Activated naive CD8-positive, alpha-beta T cell treated with anti-CD3 and anti-CD28 coated beads, Interleukin-2, amount 50 U/mL, for 24 hours (primary cell): ENCODE measurements at regions not wholly inside any gene's neighbourhood (a gene's known extent, or its start where the extent isn't known, plus 50 kb on each side); places are given as distances from the start of the nearest gene placed in this dataset.

Source experiments
- ATAC-seq: fragments of 150-1000 bp; cut with Tn5 transposase; one replicate; pipeline ENCODE4 v1.10.0; 2021
- DNase-seq: peaks from one replicate; pipeline ENCODE4 v3.0.0; 2021
- H3K27ac Mint-ChIP-seq: one replicate; pipeline ENCODE4 v1.8.0; 2021; ENCODE audit warnings: mild to moderate bottlenecking, mixed read lengths
- H3K27me3 Mint-ChIP-seq: one replicate; pipeline ENCODE4 v1.8.0; 2021; ENCODE audit warnings: mixed read lengths
- H3K36me3 Mint-ChIP-seq: one replicate; pipeline ENCODE4 v1.8.0; 2021; ENCODE audit warnings: low read depth, mixed read lengths
- H3K4me1 Mint-ChIP-seq: one replicate; pipeline ENCODE4 v1.8.0; 2021; ENCODE audit warnings: mixed read lengths
- H3K4me3 Mint-ChIP-seq: one replicate; pipeline ENCODE4 v1.8.0; 2021; ENCODE audit warnings: mild to moderate bottlenecking, moderate library complexity, mixed read lengths
- H3K9me3 Mint-ChIP-seq: one replicate; pipeline ENCODE4 v1.8.0; 2021; ENCODE audit warnings: mixed read lengths

DNA sequence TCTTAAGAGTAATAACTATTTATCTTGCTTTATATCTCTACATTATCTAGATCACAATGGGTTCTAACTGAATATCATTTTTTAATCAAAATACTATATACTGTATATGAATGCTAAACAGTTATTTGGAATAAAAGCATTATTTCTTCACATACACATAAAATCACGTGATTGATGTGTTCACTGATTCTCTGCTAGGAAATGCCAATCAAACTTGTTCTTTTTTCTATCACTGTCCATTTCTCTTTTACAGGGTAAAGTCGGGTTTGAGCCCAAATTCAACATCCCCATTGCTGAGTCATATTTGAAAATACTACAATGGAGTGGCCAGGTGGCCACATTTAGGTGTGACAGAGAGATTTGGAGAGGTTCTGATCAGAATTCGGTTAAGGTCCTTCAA lies 1114.0 kb upstream of the PIK3C3 start:
- no peaks in the 10 kb centered on the region for H3K4me1 Mint-ChIP-seq
- no peaks in the 10 kb centered on the region for H3K27me3 Mint-ChIP-seq

DNA sequence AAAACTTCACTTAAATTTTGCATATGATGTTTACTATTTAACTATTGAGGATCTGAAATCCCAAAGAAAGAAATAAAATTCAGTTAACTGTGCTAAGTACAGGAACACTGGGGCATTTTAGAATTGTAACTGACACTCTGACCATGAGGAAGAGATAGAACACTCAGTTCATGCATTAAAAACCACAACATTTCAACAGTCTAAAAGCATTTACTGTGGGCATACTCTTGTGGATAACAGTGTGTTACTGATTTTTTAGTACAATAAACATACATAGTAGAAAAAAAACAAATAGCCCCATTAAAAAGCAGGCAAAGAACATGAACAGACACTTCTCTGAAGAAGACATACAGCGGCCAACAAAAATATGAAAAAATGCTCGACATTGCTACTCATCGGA lies 1122.7 kb upstream of the PIK3C3 start:
- DNase-seq (no peak), ATAC-seq (no peak)
- Mint-ChIP-seq H3K4me3 (no peak overlapping the region), H3K4me1 (no peaks in the 10 kb centered on the region), H3K27ac (no peak overlapping the region), H3K36me3 (no peaks in the 10 kb centered on the region), H3K9me3 (no peaks in the 10 kb centered on the region), H3K27me3 (no peaks in the 10 kb centered on the region)

More for the DNA sequence above, 1114.0 kb upstream of the PIK3C3 start:
- Mint-ChIP-seq H3K27ac (no peak overlapping the region), H3K9me3 (peaks cover 15% of the 10 kb centered on the region), H3K4me3 (no peak overlapping the region), H3K36me3 (no peaks in the 10 kb centered on the region)
- ATAC-seq = no peak
- DNase-seq = no peak

- ATAC-seq = no peak
- Mint-ChIP-seq H3K36me3 (no peaks in the 10 kb centered on the region), H3K9me3 (peaks cover 5% of the 10 kb centered on the region), H3K4me3 (no peak overlapping the region), H3K27me3 (no peaks in the 10 kb centered on the region), H3K4me1 (no peaks in the 10 kb centered on the region), H3K27ac (no peak overlapping the region)
- no peak for DNase-seq
Observed at GRCh38 chr18:40824291-40824690, 1130.7 kb upstream of the PIK3C3 start.

DNA sequence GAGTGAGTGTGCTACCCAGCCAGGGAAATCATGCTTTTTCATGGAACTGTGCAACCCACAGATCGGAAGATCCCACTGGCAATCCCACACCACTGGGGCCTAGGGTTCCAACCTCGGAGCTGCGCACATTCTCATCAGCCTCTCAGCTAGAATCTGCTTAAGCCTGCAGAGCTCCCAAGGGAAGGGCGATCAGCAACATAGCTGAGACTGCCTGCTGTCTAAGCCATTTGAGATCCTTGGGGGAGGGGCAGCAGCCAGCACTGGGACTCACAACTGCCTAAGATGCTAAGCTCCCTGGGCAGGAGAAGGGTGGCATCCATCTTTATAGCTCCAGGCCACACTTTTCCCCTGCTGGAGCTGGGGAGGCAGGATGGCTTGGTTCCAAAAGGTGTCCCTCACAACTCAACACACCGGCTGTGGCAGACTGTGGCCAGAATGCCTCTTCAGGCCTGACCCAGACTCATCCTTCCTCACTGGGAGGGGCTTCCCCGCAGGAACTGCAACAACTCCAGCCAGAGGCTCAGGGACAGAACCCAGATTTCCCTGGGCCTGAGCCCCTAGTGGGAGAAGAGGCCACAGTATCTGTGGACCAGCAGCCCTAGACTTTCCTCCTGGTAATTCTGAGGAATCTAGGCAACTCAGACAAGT lies 1133.3 kb upstream of the PIK3C3 start:
- H3K4me3 Mint-ChIP-seq = no peak overlapping the region
- DNase-seq = no peak
- no peak for ATAC-seq
- no peaks in the 10 kb centered on the region for H3K27me3 Mint-ChIP-seq
- no peak overlapping the region for H3K27ac Mint-ChIP-seq
- H3K9me3 Mint-ChIP-seq = peaks cover 9% of the 10 kb centered on the region
- H3K36me3 Mint-ChIP-seq = no peaks in the 10 kb centered on the region
- no peaks in the 10 kb centered on the region for H3K4me1 Mint-ChIP-seq

DNA sequence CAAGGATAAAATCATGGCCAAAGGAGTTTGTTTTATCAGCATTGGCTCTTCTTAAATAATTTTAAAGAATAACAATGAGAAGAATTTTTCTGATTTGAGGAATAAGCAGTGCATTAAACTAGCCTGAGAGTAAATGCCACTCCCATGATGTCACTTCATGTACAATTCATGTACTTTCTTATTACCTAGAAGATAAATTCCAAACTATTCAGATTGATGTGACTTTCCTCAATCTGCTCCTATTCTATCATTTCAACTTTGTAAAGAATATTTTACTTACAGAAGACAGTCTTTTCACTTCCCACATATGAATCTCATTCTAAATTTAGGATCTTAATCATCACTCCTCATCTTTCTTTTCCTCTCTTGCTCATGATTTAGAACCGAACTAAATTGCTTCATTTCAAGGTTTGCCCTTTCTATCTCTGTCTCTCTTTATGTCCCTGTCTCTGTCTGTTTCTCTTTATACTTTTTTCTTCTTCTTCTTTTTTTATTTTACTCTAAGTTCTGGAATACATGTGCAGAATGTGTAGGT lies 1142.0 kb upstream of the PIK3C3 start:
- Mint-ChIP-seq H3K9me3 (no peaks in the 10 kb centered on the region), H3K27me3 (no peaks in the 10 kb centered on the region), H3K27ac (no peak overlapping the region)

GRCh38 chr18:40810372-40810771 lies 1144.7 kb upstream of the PIK3C3 start:
- no peaks in the 10 kb centered on the region for H3K4me1 Mint-ChIP-seq
- no peaks in the 10 kb centered on the region for H3K27me3 Mint-ChIP-seq
- ATAC-seq (no peak), DNase-seq (no peak)
- H3K36me3 Mint-ChIP-seq = no peaks in the 10 kb centered on the region
- no peaks in the 10 kb centered on the region for H3K9me3 Mint-ChIP-seq
- H3K27ac Mint-ChIP-seq = no peak overlapping the region
- no peak overlapping the region for H3K4me3 Mint-ChIP-seq

More for the DNA sequence above, 1142.0 kb upstream of the PIK3C3 start:
- Mint-ChIP-seq H3K4me3 (no peak overlapping the region), H3K36me3 (no peaks in the 10 kb centered on the region), H3K4me1 (no peaks in the 10 kb centered on the region)
- ATAC-seq (no peak), DNase-seq (no peak)

DNA sequence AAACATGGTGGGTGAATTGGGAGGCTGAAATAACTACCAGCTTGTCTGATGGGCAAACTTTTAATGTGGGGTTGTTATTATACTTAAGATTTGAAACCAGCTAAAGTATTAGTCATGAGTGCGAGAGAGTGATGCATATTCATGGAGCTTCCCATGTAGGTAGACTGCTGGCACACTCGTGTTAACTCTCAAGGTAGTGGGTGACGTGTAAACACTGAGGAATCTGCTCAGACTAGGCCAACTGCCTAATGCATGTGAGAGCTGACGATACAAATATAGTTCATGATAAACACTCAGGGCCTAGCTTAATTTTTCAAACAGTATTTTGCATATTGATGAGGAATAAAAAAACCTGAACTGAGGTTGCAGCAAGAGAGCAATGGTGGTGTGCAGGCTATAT lies 1165.7 kb upstream of the PIK3C3 start:
- Mint-ChIP-seq H3K36me3 (no peaks in the 10 kb centered on the region), H3K9me3 (peaks cover 15% of the 10 kb centered on the region), H3K27me3 (no peaks in the 10 kb centered on the region), H3K27ac (no peak overlapping the region), H3K4me3 (no peak overlapping the region), H3K4me1 (no peaks in the 10 kb centered on the region)
- DNase-seq (no peak), ATAC-seq (no peak)

DNA sequence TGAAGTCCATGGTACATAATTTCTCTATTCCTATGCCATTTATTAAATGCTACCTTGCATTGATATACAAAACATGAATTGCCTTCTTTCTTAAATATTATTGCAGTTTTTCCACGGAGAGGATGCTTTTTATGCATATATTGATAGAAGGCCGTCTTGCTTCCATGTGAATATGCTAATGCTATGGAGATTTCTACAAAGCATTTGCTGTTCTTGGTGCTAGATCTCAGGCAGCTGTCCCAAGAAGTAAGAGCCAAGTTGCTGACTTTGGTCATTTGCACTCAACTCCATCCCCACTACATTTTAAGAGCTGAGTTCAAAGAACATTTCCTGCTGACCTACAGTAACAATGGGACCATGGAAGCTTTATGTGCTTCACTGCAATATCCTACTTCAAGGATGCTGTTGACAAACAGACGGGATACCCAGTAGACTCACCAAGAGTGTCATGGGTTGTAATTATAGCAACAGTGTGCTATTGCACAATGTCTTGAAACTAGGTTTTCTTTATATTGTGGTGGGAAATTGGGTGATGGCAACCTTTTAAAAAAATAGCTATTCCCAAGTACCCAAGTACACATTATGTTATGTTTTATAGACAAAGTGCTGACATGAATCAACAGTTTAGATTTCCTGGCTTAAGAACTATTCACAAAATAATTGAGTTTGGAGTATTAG lies 1172.4 kb upstream of the PIK3C3 start:
- no peak for ATAC-seq
- DNase-seq = no peak
- Mint-ChIP-seq H3K27me3 (no peaks in the 10 kb centered on the region), H3K4me3 (no peak overlapping the region), H3K36me3 (no peaks in the 10 kb centered on the region), H3K9me3 (peaks cover 13% of the 10 kb centered on the region), H3K4me1 (no peaks in the 10 kb centered on the region), H3K27ac (no peak overlapping the region)

- Mint-ChIP-seq H3K9me3 (peaks cover 5% of the 10 kb centered on the region), H3K27ac (no peak overlapping the region), H3K4me3 (no peak overlapping the region), H3K27me3 (no peaks in the 10 kb centered on the region), H3K36me3 (no peaks in the 10 kb centered on the region), H3K4me1 (no peaks in the 10 kb centered on the region)
- ATAC-seq (no peak), DNase-seq (no peak)
Observed at GRCh38 chr18:40769786-40770185, 1185.2 kb upstream of the PIK3C3 start.

DNA sequence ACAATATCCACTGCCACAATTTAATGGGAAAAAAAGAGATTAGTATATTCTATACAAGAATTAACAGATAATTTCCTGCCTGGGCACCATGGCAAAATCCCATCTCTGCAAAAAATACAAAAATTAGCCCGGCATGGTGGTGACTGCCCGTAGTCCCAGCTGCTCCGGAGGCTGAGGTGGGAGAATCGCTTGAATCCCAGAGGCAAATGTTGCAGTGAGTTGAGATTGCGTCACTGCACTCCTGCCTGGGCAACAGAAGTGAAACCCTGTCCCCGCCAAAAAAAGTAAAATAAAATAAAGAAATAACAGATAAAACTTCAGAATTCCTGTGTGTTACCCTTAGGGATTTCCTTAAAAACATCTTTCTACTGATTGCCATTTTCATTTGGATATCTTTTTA lies 1194.8 kb upstream of the PIK3C3 start:
- H3K4me3 Mint-ChIP-seq = no peak overlapping the region
- ATAC-seq = no peak
- no peak overlapping the region for H3K27ac Mint-ChIP-seq
- no peak for DNase-seq
- peaks cover 9% of the 10 kb centered on the region for H3K9me3 Mint-ChIP-seq
- no peaks in the 10 kb centered on the region for H3K4me1 Mint-ChIP-seq
- H3K27me3 Mint-ChIP-seq = no peaks in the 10 kb centered on the region
- no peaks in the 10 kb centered on the region for H3K36me3 Mint-ChIP-seq

DNA sequence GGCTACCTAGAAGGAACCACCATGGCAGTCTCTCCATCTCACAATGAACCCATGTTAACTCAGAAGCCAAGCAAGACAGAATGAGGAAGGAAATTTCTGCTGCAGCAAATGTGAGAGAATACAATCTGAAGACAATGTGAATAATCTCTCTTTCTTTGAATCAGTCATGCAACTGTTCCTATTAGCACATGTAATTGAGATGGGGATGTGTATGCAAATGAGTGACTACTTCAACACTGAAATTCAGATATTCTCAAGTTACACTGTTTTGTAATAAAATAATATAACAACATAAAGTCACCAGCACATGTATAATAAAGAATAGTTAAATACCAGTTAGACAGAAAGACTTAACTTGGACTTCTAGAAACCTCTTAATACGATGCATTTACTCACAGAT lies 1200.6 kb upstream of the PIK3C3 start:
- no peak overlapping the region for H3K27ac Mint-ChIP-seq
- peaks cover 9% of the 10 kb centered on the region for H3K9me3 Mint-ChIP-seq
- H3K4me1 Mint-ChIP-seq = no peaks in the 10 kb centered on the region
- DNase-seq = no peak
- H3K36me3 Mint-ChIP-seq = no peaks in the 10 kb centered on the region
- ATAC-seq = no peak
- no peak overlapping the region for H3K4me3 Mint-ChIP-seq
- no peaks in the 10 kb centered on the region for H3K27me3 Mint-ChIP-seq

DNA sequence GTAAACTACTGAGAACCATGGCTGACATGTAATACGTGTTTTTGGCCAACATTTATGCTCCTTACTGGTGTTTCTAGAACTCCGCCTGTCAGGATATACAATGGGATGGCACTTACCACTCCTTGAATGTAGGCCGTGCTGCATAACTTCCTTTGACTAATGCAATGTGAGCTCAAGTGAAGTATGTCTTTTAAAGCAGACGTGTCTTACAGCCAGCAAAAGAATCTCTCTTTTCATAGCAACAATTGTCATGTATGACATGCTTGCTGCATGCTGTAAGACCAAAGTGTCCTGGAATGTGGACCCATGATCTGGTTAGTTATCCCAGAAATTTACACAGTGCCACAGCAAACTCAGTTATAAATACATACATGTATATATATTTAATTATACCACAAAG lies 1202.7 kb upstream of the PIK3C3 start:
- DNase-seq (no peak), ATAC-seq (no peak)
- H3K27ac Mint-ChIP-seq = no peak overlapping the region
- H3K4me1 Mint-ChIP-seq = no peaks in the 10 kb centered on the region
- peaks cover 9% of the 10 kb centered on the region for H3K9me3 Mint-ChIP-seq
- H3K27me3 Mint-ChIP-seq = no peaks in the 10 kb centered on the region
- no peaks in the 10 kb centered on the region for H3K36me3 Mint-ChIP-seq
- no peak overlapping the region for H3K4me3 Mint-ChIP-seq

- Mint-ChIP-seq H3K9me3 (peaks cover 9% of the 10 kb centered on the region), H3K4me1 (no peaks in the 10 kb centered on the region), H3K27ac (no peak overlapping the region), H3K36me3 (no peaks in the 10 kb centered on the region), H3K4me3 (no peak overlapping the region), H3K27me3 (no peaks in the 10 kb centered on the region)
- ATAC-seq = no peak
- no peak for DNase-seq
Observed at GRCh38 chr18:40751186-40751585, 1203.8 kb upstream of the PIK3C3 start.

DNA sequence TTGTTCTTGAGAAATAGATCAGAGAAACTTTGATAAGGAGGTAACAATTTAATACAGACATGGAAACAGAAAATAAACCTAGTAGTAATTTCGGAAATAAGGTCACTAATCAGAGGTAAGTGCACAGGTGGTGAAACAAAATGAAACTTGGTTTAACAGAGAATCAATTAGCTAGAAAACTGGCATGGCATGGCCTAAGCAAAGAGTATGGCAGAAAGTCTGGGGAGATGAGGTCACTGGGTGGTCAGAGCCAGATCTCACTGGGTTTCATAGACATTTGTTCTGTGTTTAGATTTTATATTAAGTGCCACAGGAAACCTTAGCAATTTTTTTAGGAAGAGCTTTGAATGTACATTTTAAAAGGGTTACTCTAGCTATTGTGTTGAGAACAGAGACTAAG lies 1216.0 kb upstream of the PIK3C3 start:
- no peak for DNase-seq
- Mint-ChIP-seq H3K27ac (no peak overlapping the region), H3K27me3 (no peaks in the 10 kb centered on the region), H3K36me3 (no peaks in the 10 kb centered on the region), H3K9me3 (peaks cover 13% of the 10 kb centered on the region), H3K4me3 (no peak overlapping the region), H3K4me1 (no peaks in the 10 kb centered on the region)
- ATAC-seq = no peak

GRCh38 chr18:40738321-40738880 lies 1216.6 kb upstream of the PIK3C3 start:
- Mint-ChIP-seq H3K27me3 (no peaks in the 10 kb centered on the region), H3K4me1 (no peaks in the 10 kb centered on the region), H3K36me3 (no peaks in the 10 kb centered on the region), H3K27ac (no peak overlapping the region), H3K4me3 (no peak overlapping the region), H3K9me3 (peaks cover 13% of the 10 kb centered on the region)
- no peak for ATAC-seq
- DNase-seq = no peak
